Right forelimb (tissue), 1 donor: ENCODE measurements at regions not wholly inside any gene's neighbourhood (a gene's known extent, or its start where the extent isn't known, plus 50 kb on each side); places are given as distances from the start of the nearest gene placed in this dataset.
"Not testable (repeated sequence)": the region's sequence is repeated elsewhere in the genome, so short reads cannot be mapped to it uniquely, and the experiment has no call there.

ENCODE experiments used
- DNase-seq: peaks from one replicate; pipeline ENCODE4 v3.0.0-alpha.2; 2018

DNA sequence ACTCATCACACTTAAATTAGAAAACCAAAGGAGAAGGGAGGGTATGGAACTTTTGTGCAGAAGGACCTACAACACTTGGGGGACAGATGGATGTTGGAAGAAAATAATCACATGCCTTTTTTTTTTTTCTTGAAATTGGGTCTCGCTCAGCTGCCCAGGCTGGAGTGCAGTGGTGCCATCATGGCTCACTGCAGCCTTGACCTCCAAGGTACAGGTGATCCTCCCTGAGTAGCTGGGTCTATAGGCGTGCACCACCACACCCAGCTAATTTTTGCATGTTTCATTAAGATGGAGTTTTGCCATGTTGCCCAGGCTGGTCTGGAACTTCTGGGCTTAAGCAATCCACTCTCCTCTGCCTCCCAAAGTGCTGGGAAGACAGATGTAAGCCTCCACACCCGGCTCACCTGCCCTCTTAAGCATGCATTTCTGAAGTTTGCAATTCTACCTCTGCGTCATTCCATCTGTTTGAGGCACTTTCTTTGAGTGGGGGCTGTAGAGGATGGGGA is 370.8 kb upstream of the JARID2 start:
- DNase-seq: no peak

DNA sequence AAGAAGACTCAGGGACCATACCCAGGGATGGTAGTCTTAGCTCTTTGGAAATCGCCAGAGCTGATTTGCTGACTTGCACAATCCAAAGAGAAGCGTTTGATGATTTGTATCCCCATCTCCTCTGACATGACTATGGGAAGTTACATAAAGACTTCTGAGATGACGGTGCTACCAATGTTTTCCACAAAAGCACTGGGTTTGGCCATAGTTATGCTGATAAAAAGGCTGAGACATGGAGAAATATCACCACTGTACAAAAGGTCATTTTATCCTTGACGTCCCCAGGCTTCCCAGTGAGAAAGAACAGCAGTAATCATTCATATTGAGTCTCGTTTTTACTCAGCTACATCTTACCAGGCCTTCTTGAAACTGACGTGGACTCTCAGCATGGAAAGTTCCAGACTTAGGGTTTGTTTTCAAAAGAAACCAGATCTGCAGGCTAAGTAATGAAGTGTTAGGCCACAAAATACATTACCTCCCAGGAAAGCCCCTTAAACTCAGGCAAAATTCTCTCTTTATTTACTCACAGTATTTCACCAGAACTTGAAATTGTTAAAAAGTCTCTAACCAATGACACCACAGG is 370.3 kb upstream of the JARID2 start:
- DNase-seq: no peak

DNA sequence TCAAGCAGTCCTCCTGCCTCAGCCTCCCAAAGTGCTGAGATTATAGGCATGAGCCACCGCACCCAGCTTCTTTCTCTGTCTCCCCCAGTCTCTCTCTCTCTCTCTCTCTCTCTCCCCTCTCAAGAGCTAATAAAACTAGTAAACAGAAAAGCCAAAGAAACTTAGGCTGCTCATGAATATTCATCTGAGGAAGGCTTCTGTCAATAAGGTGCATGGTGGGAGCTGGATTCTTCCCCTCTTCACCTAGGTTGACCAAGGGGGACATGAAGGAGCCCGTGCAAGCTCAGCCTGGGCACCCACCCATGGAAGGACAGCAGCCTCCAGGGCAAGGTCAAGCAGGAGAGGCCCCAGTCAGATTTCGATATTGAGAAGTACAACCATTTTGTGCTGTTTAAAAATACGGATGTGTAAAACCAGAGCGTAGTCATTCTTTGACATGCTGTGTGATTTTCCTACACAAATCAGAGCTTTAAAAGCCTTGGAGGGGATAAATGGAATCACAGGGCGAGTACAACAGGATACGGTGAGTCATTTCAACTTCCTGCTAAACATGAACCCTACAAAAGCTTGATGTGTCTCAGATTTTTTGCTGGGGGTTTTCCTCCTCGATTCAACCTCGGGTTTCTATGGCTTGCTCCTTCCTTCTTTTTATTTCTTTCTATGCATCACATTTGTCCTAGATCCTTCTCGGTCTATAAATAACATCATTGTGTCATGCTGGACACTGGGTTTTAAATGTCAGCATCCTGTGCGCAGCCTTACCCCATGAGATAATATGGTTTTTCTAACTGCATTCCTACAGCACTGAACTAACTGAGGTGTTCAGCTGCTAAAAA is 368.9 kb upstream of the JARID2 start:
- DNase-seq: no peak

DNA sequence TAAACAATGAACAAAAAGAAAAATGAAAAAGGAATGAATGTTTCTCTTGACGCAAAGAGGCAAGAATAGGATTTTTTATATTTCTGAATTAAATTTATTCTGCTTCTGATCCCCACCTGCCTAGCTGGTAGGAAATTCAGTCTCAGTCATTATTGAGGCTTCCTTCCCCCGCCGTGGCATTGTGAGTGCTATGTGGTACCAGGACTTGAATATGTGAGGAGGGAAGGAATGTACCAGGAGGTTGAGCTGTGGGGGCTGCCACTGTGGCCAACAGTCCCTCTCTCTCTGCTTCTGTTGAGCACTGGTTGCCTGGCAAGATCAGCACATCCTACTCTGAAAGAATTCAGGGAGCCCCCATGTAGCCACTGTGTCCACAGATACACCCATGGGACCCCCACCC is 368.1 kb upstream of the JARID2 start:
- no peak for DNase-seq

DNA sequence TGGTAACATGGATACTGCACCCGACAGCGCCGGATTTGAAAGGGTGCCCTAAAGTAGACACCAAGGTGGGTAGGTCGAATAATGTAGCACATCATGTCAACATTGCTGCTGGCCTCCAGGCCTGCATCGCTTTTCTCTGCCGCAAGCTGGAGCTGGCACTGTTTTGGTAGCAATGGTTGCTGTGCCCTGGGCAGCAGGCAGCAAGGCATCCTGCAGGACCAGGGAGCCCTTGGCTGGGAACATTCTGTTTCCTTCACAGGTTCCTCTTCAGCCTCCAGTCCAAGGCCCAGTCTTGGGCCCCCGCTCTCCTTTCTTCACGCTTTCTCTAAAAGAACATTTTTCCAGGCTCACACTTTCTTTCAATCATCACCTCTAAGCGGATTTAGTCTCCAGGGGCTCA is 365.8 kb upstream of the JARID2 start:
- no peak for DNase-seq

DNA sequence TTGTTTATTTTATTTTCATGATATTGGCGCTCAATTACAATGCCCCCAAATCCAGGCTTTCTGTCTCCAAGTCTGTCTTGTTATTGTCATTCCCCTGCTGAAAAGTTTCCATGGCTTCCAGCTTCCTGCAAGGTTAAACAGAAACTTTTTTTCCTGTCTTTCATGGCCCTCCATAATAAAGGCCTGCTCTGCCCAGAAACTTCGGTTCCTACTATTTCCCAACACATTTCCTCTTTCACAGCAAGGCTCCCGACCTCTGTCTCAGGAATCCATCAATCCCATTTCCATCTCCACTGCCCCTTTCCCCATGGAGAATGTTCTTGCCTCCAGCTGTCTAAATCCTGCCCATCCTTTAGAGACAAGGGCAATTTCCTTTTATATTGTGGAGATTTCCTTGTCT is 365.2 kb upstream of the JARID2 start:
- no peak for DNase-seq

DNA sequence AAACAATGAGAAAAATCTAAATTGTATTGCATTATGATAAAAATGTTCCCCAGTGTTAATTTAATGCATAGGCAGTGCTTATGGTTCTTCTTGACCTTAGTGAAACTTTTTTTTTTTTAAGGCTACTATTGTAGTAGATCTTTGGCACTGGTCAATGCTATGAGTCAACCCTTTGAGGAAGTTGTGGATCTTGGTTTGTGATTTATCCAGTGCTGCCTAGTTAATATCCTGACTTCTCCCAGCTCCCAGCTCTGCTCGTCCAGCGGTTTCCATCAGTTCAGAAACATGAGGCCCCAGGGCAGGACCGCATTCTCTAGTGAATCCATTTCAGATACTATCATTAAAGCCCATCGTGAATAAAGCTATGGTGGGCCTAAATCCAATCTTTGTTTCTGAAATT is 364.5 kb upstream of the JARID2 start:
- DNase-seq: no peak

DNA sequence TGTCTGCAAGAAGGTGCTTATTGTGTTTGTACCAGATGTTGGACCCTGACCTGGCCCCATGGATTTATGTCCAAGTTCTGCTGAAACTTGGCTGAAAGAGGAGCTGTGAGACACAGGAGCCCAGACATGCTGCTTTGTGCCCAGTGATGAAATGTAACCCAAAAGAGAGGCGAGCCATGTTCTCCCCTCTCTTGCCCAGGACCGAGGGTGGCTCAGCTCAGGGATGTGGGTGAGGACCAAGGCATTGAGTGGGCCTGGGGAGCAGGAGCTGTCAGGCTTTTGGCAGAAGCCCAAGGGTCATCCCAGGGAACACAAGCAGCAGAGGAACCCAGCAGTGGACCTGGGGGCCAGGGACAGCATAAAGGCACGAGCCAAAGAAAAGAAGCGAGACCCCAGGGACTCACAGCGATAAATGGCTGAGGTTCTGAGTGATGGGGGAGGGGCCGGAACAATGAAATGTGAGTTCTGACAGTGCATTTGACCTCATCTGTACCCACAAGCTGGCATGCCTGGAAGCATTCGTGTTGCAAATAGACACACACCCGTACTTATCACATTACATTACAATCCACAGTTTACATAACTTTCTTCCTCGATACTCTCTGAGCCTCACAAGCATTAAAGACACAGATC is 363.4 kb upstream of the JARID2 start:
- DNase-seq: no peak

DNA sequence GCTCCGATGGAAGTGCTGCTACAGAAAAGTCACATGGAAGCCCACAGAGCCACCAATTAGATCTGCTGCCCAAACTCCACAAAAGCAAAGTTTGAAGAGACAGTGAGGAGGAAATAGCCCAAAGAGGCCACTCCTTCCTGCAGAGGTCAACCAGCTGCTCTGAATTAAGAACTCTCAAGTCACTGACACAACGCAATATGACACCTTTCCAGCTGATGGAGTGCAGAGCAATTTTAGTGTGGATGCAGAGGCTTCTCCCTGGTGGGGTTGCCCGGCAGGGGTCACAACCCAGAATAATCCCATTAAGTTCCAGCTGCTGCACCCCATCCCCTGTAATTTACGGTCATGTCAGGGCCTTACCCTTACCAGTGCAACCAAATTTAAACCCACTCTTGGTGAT is 361.9 kb upstream of the JARID2 start:
- DNase-seq: no peak

DNA sequence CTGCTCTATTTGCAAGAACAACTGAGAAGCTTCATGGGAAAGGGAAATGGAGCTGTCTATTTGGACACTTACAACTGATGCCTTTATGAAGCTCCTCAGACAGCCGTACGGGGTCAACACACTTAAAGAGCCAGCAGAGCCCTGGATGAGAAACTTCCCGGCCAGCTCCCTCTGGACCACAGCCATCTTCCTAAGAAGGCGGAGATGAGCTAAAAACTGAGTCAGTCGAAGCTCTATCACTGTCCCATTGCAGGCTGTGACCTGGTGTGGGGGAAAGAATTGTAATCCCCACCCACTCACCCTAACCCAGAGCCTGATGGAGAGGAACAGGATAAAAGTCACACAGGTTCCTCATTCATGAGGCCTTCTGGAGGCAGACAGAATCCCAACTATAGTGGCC is 360.4 kb upstream of the JARID2 start:
- DNase-seq: no peak

DNA sequence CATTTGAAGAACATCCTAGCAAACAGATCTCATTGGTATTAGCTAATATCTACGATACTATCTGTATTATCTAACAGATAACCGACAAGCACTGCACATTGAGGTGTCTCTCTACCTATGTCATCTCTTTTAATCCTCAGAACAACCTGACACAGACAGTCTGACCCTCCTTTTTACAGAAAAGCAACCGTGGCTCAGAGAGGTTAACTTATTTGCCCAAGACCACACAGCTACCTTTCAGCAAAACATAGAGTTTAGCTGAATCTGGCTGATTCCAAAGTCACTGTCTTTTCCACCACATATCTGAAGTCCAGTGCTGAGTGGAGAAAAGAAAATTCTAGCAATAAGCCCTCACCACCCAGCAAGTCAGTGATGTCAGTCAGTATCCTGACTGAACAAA is 358.7 kb upstream of the JARID2 start:
- DNase-seq: no peak

DNA sequence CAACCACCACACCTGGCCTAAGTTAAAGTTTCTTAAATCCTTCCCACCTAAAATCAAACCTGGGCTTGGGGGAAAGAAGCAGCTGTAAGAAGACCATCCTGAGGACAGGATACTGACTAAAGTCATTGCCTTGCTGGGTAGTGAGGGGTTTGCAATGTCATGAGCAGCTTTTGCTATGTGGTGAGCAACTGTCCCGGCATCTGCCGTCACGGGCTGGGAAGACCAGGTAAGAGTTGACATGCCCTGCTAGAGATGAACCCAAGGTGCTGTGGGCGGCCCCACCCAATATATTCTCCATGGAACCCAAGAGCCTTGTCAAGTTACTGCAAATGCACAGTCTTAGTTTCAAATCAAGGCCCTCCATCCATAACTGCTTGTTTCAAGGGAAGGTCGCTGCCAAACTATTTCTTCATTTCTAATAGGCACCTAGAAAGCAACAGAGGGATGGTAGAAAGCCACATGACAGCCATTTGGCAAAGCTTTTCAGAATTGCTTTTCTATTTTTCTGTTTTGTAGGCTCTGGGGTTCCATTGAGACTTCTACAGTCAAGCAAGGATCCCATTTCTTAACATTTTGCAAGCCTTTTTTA is 357.8 kb upstream of the JARID2 start:
- DNase-seq: no peak

DNA sequence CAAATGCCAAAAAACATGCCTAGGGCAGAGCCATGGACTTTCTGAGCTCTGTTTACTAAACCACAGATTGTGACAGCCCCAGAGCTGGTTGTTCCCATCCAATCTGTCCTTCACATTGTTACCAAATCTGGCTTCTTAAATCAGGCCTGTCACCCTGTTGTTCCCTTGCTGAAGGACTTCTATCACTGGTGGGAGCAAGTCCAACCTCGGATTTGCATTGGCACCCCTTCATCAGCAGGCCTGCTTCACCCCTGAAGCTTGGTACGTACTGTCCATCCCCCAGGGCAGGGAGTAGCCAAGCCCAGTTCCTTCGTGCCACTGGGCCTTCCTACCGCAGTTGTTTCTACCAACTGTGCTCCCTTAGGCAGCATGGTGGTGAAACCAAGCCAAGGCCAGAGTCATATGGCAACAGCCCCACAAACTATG is 357.3 kb upstream of the JARID2 start:
- no peak for DNase-seq

DNA sequence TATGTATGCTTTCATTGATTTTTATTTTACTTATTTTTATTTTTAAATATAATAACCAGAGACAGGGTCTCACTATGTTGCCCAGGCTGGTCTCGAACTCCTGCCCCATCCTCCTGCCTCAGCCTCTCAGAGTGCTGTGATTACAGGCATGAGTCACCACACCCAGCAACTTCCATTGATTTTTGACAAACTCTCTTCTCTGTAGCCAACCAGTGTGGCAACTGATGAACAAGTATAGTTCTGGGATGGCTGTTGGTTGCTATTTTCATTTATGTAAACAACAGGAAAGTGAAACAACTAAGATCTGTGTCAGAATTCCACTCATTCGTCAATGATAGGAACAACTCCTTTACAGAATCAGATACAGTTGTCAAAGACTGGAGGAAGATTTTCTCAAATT is 356.7 kb upstream of the JARID2 start:
- DNase-seq: no peak

DNA sequence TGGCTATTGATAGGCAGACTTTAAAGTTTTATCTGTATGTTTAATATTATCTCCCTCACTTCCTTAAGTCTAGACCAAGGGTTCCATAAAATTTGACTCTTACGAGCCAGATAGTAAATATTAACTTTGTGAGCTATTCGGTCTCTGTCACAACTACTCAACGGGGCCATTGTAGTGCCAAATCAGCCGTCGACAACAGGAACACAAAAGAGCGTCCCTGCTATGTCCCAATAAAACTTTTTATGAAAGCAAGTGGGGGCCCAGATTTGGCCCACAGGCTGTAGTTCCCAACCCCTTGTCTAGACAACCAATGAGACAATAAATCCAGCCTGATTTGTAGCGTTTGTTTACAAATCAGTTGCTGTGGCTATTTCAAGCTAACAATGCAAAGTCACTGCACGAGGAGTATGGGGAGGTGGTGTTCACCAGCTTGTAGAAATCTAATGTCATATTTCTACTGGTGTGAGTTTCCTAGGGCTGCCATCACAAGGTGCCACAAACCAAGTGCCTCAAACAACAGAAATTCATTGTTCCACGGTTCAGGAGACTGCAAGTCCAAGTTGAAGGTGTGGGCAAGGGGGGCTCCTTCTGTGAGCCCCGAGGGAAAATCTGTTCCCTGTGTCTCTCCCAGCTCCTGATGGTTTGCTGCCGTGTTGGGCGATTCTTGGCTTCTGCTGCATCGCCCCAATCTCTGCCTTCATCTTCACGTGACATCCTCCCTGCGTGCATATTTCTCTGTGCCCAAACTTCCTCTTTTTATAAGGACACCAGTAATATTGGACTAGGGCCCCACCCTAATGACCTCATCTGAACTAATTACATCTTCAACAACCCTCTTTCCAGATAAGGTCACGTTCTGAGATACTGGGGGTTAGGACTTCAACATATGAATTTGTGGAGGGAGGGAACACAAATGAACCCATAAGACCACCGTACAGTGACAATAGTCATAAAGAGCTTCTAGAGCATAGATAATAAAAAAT is 356.0 kb upstream of the JARID2 start:
- no peak for DNase-seq

DNA sequence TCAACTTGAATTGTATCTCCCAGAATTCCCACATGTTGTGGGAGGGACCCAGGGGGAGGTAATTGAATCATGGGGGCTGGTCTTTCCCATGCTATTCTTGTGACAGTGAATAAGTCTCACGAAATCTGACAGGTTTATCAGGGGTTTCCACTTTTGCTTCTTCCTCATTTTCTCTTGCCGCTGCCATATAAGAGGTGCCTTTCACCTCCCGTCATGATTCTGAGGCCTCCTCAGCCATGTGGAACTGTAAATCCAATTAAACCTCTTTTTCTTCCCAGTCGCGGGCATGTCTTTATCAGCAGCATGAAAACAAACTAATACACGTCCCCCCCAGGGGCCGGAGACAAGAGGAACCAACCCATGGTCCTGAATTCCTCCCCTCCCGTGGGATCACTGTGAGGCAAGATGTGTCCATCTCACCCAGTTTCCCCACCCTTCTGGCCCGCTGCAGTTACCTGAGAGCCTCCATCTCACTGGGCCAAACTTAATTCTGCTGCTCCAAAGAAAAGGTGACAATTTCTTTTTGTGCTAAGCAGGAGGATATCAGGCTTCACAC is 354.0 kb upstream of the JARID2 start:
- not testable (repeated sequence) for DNase-seq

DNA sequence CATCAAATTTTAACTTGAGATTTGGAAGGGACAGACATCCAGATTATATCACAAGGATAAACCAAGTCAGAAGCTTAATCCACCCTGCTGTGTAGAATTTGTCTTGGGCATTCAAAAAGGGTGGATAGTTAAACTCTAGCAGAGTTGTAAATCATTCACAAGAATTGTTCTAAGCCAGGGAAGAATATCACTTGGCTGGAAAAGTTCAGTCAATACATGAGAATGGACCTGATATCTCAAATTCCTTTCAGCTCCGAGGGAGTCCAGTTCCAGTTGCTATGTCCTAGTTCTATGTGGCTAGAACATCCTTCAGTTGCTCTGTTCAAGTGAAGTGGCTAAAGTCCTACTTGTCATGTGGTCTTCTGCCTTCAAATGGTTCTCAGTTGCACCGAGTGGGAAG is 351.8 kb upstream of the JARID2 start:
- DNase-seq: no peak

DNA sequence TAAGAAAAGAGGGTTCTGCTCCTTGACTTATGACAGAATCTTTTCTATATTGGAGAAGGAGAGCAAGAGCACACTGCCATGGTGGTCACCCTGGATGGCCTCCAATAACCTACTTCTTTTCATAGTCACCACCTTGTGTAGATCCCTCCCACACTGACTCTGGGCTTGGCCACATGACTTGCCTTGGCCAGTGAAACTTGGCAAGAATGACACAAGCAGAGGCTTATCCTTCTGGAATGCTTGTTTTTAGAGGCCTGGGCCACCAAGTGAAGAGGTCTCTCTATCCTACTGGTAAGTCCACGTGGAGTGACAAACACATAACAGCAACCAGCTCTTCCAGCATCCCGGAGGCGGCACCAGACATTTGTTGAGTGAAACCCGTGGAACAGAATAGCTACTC is 349.4 kb upstream of the JARID2 start:
- DNase-seq: no peak

DNA sequence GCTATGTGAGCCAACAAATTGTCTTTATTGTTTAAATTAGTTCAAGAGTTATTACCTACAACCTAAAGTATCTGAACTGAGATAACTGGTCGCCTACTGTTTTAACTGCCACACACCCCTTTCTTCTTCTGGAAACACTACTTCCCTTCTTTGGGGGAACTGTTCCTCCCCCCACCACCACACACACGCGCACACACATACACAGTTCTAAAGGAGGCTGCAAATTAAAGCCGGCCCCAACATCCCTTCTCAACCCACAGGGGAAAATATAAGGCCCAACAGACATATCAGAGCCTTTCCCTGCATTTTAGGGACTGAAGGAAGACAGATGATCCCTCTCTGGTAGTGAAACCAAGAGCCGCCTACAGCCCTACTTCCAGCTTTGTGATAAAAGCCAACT is 348.0 kb upstream of the JARID2 start:
- DNase-seq: no peak

DNA sequence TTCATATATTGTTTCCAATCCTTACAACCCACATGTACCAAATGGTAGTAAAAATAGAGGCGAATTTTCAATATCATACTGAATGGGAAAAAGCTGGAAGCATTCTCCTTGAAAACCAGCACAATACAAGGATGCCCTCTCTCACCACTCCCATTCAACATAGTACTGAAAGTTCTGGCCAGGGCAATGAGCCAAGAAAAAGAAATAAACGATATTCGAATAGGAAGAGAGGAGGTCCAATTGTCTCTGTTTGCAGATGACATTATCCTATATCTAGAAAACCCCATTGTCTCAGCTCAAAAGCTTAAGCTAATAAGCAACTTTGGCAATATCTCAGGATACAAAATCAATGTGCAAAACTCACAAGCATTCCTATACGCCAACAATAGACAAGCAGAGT is 346.4 kb upstream of the JARID2 start:
- DNase-seq: not testable (repeated sequence)

DNA sequence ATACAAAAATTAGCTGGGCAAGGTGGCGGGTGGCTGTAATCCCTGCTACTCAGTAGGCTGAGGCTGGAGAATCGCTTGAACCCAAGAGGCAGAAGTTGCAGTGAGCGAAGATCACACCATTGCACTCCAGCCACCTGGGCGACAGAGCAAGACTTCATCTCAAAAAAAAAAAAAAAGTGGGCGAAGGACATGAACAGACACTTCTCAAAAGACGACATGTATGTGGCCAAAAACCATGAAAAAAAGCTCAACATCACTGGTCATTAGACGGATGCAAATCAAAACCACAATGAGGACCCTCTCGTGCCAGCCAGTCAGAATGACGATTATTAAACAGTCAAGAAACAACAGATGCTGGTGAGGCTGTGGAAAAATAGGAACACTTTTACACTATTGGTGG is 344.9 kb upstream of the JARID2 start:
- DNase-seq: no peak
